GM12878 (cell line): ENCODE measurements at regions not wholly inside any gene's neighbourhood (a gene's known extent, or its start where the extent isn't known, plus 50 kb on each side); places are given as distances from the start of the nearest gene placed in this dataset.

Experiments used
- ETV6 ChIP-seq, 2 experiments: fragments of 450-650 bp in 1 of 2; IDR thresholded peaks in 1 of 2; conservative IDR thresholded peaks in 1 of 2; 2 replicates each; pipeline ENCODE4 v1.6.1; 2014; ENCODE audit warnings: antibody characterized with exemption in 1 of 2, borderline replicate concordance in 1 of 2, low read depth in 1 of 2, mild to moderate bottlenecking in 1 of 2, moderate library complexity in 1 of 2
- EZH2 ChIP-seq: IDR thresholded peaks from 2 replicates; pipeline ENCODE4 v1.6.1; 2012; ENCODE audit warnings: low read depth, mild to moderate bottlenecking, control low read depth, inconsistent platforms, low read length, borderline replicate concordance; ENCODE audit not compliant: control insufficient read depth
- GABPA ChIP-seq: IDR thresholded peaks from 2 replicates; pipeline ENCODE4 v1.6.1; 2014; ENCODE audit warnings: antibody characterized with exemption, low read depth, mild to moderate bottlenecking, inconsistent platforms
- TAF1 ChIP-seq: IDR thresholded peaks from 2 replicates; pipeline ENCODE4 v1.6.1; 2011; ENCODE audit warnings: mild to moderate bottlenecking, low read depth, low read length, borderline replicate concordance
- ZSCAN29 ChIP-seq: fragments of 450-650 bp; IDR thresholded peaks from 2 replicates; pipeline ENCODE4 v1.6.1; 2017; ENCODE audit warnings: mild to moderate bottlenecking, moderate library complexity

GRCh38 chr12:87378526-87378925 lies 650.7 kb downstream of the C12orf50 start:
- TF ChIP-seq ETV6 (conservative IDR thresholded peaks at IDR 0.05 in 1 of 2, IDR thresholded peaks at IDR 0.05 in 1 of 2; ENCODE audit: borderline replicate concordance in 1 of 2, low read depth in 1 of 2) (no peak), TAF1 (no peak), GABPA (no peak), EZH2 (no peak), ZSCAN29 (no peak)
